ENCODE measurements at regions not wholly inside any gene's neighbourhood (a gene's known extent, or its start where the extent isn't known, plus 50 kb on each side); places are given as distances from the start of the nearest gene placed in this dataset.

- no peak for DNase-seq
Measured at GRCh38 chr13:77838271-77838670, 80.4 kb downstream of the EDNRB start.

- peak; percentile 77 to 96 (median 86) for DNase-seq
Measured at GRCh38 chr13:77836423-77836822, 82.2 kb downstream of the EDNRB start.

- DNase-seq: peak; percentile 58 to 90 (median 74)
Measured at GRCh38 chr13:77833331-77833863, 85.2 kb downstream of the EDNRB start.

GRCh38 chr13:77832339-77833100 lies 86.1 kb downstream of the EDNRB start:
- DNase-seq: peak; percentile 62 to 95 (median 80)

GRCh38 chr13:77831866-77832265 lies 86.8 kb downstream of the EDNRB start:
- DNase-seq: peak; percentile 38 to 72 (median 62)

GRCh38 chr13:77829963-77830362 lies 88.7 kb downstream of the EDNRB start:
- no peak for DNase-seq

- DNase-seq: no peak
Measured at GRCh38 chr13:77828799-77829198, 89.8 kb downstream of the EDNRB start.

GRCh38 chr13:77827332-77827731 lies 91.3 kb downstream of the EDNRB start:
- no peak for DNase-seq

GRCh38 chr13:77820431-77821149 lies 98.0 kb downstream of the EDNRB start:
- no peak for DNase-seq

GRCh38 chr13:77817521-77817920 lies 101.1 kb downstream of the EDNRB start:
- DNase-seq: peak; percentile 18 to 61 (median 44)

- no peak for DNase-seq
Measured at GRCh38 chr13:77815330-77815729, 103.3 kb downstream of the EDNRB start.
